ENCODE measurements at regions not wholly inside any gene's neighbourhood (a gene's known extent, or its start where the extent isn't known, plus 50 kb on each side); places are given as distances from the start of the nearest gene placed in this dataset.

DNA sequence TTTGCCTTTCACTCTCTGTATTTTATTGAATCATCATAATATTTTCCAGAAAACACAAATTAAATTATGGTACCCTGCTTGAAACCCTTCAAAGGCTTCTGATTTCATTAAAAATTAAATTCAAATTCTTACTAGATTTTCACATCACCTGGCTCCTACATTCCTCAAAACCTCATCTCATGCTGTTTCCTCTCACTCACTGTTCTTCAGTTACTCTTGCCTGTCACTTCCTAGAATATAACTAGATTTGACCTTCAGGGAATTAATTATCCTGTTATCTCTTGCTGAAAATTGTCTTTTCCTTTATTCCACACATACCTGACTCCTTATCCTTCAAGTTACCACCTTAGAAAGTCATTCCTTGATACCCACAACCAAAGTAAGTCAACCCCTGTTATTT lies 2294.7 kb downstream of the PCDH9 start:
- TF ChIP-seq, protein P1, sequence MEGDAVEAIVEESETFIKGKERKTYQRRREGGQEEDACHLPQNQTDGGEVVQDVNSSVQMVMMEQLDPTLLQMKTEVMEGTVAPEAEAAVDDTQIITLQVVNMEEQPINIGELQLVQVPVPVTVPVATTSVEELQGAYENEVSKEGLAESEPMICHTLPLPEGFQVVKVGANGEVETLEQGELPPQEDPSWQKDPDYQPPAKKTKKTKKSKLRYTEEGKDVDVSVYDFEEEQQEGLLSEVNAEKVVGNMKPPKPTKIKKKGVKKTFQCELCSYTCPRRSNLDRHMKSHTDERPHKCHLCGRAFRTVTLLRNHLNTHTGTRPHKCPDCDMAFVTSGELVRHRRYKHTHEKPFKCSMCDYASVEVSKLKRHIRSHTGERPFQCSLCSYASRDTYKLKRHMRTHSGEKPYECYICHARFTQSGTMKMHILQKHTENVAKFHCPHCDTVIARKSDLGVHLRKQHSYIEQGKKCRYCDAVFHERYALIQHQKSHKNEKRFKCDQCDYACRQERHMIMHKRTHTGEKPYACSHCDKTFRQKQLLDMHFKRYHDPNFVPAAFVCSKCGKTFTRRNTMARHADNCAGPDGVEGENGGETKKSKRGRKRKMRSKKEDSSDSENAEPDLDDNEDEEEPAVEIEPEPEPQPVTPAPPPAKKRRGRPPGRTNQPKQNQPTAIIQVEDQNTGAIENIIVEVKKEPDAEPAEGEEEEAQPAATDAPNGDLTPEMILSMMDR (IDR thresholded peaks at IDR 0.05) = no peak
- TF ChIP-seq POLR2A (IDR thresholded peaks at IDR 0.05) (no peak), POLR2AphosphoS5 (IDR thresholded peaks at IDR 0.05) (no peak)

Data from prostate gland (tissue), 2 donors.